OCI-LY1 (cell line): ENCODE measurements at regions not wholly inside any gene's neighbourhood (a gene's known extent, or its start where the extent isn't known, plus 50 kb on each side); places are given as distances from the start of the nearest gene placed in this dataset.

Source experiments
- CTCF ChIP-seq: fragments of 200-600 bp; sonication (generic), shearing (Covaris generic); IDR thresholded peaks from 2 replicates; pipeline ENCODE4 v1.5.1; 2017; ENCODE audit warnings: mild to moderate bottlenecking, antibody characterized with exemption, low read length, moderate library complexity, mixed read lengths
- EZH2 ChIP-seq: fragments of 200-600 bp; sonication (generic), shearing (Covaris generic); IDR thresholded peaks from 2 replicates; pipeline ENCODE4 v1.8.0; 2017; ENCODE audit warnings: borderline replicate concordance, mixed run types, mild to moderate bottlenecking, antibody characterized with exemption, low read length, moderate library complexity, mixed read lengths

- TF ChIP-seq CTCF (no peak), EZH2 (no peak)
Observed at GRCh38 chr20:48422242-48422960, 405.4 kb downstream of the PREX1 start.
